Pulmonary artery endothelial cell (primary cell): ENCODE measurements at regions not wholly inside any gene's neighbourhood (a gene's known extent, or its start where the extent isn't known, plus 50 kb on each side); places are given as distances from the start of the nearest gene placed in this dataset.

ENCODE experiments used
- DNase-seq: peaks from one replicate; pipeline ENCODE4 v3.0.0-alpha.2; 2011; ENCODE audit warnings: low read depth, low spot score

DNA sequence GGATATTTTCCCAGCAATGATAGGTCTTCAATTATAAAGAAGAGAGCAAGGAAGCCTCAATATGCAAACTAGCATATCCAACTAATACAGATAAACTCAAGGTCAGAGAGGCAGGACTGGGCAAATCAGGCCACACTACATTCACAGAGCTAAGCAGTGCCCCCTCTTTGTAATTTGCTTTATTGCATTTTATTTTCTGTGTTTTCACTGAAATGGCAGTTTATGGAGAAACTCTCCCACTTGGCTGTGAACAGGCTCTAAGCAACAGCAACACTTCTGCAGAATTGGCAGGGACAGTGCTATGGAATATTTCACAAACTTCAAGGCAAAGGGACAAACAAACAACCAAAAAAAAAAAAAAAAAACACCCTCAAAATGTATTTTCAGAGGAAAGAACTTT is 93.4 kb upstream of the SOD1 start:
- DNase-seq: no peak

- no peak for DNase-seq
Measured at GRCh38 chr21:31564439-31564838, 95.1 kb upstream of the SOD1 start.

GRCh38 chr21:31560479-31560878 is 99.0 kb upstream of the SOD1 start:
- DNase-seq: no peak

DNA sequence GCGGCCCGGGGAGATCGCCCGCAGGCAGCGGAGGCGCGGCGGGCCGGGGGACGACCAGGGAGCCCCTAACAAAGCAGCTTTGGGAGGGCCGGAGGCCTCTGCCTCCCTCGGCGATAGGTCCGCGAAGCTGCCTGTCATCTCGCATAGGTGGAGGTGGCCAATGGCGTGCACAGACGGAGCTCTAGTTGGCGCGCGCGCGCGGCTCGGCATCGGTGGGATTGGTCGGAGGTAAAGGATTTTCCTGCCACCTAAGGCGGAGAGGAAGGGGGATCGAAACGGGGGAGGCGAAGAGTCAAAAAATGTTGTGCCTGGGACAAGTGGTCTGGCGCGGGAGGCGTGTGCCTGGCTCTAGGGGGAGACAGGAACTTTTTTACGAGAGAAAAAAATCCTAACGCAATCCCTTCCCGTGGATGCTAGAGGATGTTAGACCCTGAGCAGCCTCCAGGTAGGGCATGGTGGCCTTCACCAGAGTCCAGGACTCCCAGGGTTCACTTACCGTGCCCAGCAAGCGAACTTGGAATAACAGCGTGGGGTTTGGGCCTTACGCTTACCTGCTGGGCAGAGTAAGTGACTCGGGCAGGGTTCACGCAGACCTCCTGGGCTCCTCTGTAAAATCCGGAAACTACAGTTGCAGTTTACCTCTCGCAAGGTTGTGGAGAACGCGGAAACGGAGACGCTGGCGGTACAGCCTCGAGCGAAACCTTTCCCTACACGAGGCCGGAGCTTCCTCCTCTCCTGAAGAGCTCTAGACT is 99.9 kb upstream of the SOD1 start:
- peak; percentile 27 for DNase-seq

DNA sequence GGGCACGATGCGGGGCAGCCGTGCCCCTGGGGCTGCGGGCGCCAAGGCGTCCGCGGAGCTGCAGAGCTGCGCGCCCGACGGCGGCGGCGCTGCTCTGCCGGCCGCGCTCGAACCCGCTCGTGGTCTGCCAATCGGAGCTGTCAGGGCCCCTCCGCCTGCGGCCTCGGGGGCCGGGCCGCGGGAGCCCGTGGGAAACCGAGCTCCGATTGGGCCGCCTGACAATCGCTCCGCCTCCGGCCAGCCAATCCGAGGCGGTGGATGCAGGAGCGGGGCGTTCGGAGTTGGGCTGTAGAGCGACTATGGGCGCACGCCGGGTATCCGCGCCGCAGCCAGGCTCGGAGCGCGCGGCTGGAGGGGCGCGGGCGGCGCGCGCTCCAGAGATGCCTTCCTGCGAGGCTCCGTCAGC is 100.5 kb upstream of the SOD1 start:
- no peak for DNase-seq

- DNase-seq: no peak
Measured at GRCh38 chr21:31558189-31558961, 101.1 kb upstream of the SOD1 start.

DNA sequence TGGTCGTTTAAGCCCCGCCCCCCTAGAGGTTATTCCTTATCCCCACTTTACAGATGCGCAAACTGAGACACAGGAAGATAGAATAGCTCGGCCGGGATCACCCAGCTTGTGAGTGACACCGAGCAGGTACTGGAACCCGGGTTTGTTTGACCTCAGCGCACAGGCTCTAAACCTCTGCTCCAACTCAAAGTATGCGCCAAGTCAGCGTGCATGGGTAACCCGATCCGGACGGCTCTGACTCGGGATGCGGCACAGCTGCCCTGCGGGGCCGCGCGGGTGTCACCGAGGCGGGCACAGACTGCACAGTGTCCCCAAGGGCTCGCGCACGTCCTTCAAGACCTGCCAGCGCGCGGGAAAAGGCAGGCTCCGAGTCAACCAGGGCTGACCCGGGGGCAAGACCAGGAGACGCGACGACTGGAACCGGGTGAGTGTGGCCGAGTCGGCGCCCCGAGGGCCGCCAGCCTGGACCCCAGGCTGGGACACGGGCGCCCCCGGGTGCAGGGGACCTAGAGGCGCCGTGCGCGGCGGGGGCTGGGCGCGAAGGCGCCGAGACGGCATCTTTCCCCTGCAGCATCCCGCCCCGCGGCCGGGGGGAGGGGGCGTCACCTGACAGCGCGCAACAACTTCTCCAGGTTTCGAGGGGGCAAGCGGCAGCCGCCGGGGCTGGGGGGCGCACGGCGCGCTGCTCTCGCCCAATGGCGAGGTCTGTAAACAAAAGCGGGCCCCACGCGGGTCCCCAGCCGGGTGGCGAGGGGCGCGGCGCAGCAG is 101.9 kb upstream of the SOD1 start:
- DNase-seq: no peak

DNA sequence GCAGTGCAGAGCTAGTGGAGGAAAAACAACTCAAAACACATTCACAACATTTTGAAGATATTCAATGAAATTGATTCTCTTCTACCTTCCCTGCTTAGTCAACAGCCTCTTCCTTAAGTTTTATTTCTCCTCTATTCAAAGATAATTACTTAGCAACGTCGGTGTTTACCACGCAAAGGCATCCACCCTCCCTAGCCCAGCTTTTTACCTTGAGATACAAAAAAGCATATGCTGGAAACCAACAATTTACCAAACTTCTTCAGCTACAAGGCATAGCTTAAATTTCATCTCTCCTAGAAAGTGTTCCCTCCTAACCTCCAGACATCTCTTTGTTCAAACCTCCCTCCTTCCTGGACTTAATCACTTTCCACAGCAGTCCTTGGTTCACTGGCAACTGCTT is 102.8 kb upstream of the SOD1 start:
- DNase-seq: no peak

DNA sequence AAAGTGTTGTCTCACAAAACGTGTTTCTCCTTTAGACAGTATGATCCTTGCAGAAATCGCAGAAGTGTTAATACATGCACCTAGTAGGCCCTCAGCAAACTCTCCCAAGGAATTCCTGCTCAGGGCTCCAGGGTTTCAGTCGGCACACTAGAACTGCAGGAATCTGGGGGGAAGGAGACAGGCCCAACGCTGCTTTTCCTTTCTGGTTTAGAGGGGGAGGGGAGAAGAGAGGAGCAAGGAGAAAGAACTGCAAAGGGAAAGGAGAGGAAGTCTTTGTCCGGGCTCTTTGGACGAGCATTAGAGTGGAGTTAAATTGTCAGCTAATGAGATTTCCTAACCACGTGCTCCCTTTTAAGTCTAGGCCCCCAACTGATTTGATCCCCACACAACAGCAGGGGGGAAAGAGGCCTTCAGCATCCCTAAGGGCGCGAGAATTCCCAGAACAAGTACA is 103.7 kb upstream of the SOD1 start:
- no peak for DNase-seq

GRCh38 chr21:31554511-31555022 is 104.9 kb upstream of the SOD1 start:
- DNase-seq: no peak

DNA sequence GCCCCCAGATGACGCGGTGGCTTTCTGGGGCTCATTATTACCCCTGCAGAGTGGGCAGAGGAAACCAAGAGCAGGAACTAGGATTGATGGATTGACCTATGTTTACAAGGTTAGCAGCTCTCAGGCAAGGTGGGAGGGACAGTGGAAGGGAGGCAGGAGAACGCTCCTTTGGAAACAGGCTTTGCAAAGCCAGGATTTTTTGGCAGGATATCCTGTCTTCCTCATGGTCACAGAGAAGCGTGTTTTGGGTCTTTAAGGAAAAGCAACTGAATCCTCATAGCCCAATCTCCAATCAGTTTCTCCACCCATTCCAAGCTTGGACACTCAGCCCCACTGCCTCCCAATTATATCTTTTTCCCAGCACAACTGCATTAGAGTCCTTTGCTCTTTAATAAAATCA is 105.6 kb upstream of the SOD1 start:
- no peak for DNase-seq

- DNase-seq: no peak
Measured at GRCh38 chr21:31553461-31553860, 106.0 kb upstream of the SOD1 start.

DNA sequence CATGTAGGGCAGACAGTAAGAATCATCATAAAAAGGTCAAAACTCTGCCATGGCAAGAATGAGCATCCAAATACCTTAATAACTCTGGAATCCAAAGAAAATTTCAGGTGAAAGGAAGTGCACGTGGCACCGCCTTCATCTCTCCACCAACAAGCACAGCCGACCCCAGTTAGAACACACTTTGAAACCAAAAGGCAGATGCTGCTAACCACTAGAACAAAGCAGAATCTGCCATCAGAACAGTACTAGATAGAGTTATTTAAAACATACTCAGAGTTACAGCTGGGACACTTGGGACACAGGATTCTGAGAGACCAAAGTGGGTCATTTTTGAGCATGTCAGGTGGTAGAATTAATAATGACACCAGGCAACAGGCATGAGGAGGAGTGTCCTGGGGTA is 106.7 kb upstream of the SOD1 start:
- DNase-seq: no peak

- no peak for DNase-seq
Measured at GRCh38 chr21:31550070-31550469, 109.4 kb upstream of the SOD1 start.

GRCh38 chr21:31548688-31549087 is 110.8 kb upstream of the SOD1 start:
- DNase-seq: no peak

- no peak for DNase-seq
Measured at GRCh38 chr21:31546443-31547170, 112.9 kb upstream of the SOD1 start.

GRCh38 chr21:31545036-31545435 is 114.5 kb upstream of the SOD1 start:
- DNase-seq: no peak

- DNase-seq: no peak
Measured at GRCh38 chr21:31543191-31543590, 116.3 kb upstream of the SOD1 start.

DNA sequence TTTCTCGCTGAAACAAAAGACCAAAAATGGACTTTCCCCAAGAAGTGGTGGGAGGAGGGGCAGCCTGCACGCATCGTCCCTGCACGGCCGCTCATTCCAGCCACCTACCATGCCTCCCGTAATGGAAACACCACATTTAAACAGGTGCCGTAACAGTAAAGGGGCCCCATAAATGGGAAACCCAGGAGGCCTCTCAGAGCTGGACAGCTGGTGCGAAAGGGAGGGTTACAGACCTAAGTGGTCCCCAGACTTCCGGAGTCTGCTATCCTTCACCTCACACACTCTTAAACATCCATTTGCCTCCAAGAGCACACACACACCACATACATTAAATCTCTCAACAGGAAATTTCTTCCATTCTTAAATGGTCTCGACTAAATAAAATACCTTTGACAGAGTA is 120.7 kb upstream of the SOD1 start:
- DNase-seq: no peak

GRCh38 chr21:31537872-31538576 is 121.5 kb upstream of the SOD1 start:
- DNase-seq: no peak

GRCh38 chr21:31536138-31536537 is 123.4 kb upstream of the SOD1 start:
- DNase-seq: no peak
